WTC11 (cell line): ENCODE measurements at regions not wholly inside any gene's neighbourhood (a gene's known extent, or its start where the extent isn't known, plus 50 kb on each side); places are given as distances from the start of the nearest gene placed in this dataset.

Source experiments
- GTF2I ChIP-seq: fragments of 250-450 bp; sonication (Bioruptor Pico); conservative IDR thresholded peaks from 2 replicates; pipeline ENCODE4 v1.4.0; 2021; ENCODE audit warnings: mild to moderate bottlenecking
- NFYB ChIP-seq: sonication (generic); formaldehyde crosslinking; conservative IDR thresholded peaks from 2 replicates; pipeline ENCODE4 v1.8.0; 2022; ENCODE audit warnings: low read depth, missing genetic modification reagents
- TF ChIP-seq, protein P1 (sequence below): sonication (generic); formaldehyde crosslinking; IDR thresholded peaks from 2 replicates; pipeline ENCODE4 v1.8.1; 2023; ENCODE audit warnings: mild to moderate bottlenecking, missing genetic modification reagents
- TF ChIP-seq, protein P2 (sequence below): fragments of 200-600 bp; IDR thresholded peaks from 2 replicates; pipeline ENCODE4 v1.8.0; 2022; ENCODE audit warnings: antibody characterized with exemption
- TF ChIP-seq, protein P3 (sequence below): sonication (generic); formaldehyde crosslinking; IDR thresholded peaks from 2 replicates; pipeline ENCODE4 v1.8.1; 2023; ENCODE audit warnings: mild to moderate bottlenecking, moderate library complexity, missing genetic modification reagents

DNA sequence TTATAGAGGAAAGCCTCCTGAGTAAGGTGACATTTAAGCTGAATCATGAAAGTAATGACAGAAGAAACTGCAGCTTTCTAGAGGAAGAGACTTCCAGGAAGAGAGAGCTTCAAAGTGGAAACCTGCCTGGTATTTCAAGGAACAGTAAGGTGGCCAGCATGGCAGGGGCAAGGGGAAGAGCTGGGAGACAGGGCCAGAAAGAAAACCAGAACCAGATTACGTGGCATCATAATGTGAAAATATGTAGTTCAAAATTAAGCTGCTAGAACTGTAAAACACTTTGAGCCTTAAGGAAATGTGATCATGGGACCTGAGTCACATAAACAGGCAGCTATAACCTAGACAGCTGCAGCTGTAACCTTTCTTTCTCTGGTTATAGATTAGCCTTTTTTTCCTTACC, 238.0 kb upstream of the FOXK1 start:
- TF ChIP-seq, protein P1, sequence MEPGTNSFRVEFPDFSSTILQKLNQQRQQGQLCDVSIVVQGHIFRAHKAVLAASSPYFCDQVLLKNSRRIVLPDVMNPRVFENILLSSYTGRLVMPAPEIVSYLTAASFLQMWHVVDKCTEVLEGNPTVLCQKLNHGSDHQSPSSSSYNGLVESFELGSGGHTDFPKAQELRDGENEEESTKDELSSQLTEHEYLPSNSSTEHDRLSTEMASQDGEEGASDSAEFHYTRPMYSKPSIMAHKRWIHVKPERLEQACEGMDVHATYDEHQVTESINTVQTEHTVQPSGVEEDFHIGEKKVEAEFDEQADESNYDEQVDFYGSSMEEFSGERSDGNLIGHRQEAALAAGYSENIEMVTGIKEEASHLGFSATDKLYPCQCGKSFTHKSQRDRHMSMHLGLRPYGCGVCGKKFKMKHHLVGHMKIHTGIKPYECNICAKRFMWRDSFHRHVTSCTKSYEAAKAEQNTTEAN: no peak
- TF ChIP-seq, protein P2, sequence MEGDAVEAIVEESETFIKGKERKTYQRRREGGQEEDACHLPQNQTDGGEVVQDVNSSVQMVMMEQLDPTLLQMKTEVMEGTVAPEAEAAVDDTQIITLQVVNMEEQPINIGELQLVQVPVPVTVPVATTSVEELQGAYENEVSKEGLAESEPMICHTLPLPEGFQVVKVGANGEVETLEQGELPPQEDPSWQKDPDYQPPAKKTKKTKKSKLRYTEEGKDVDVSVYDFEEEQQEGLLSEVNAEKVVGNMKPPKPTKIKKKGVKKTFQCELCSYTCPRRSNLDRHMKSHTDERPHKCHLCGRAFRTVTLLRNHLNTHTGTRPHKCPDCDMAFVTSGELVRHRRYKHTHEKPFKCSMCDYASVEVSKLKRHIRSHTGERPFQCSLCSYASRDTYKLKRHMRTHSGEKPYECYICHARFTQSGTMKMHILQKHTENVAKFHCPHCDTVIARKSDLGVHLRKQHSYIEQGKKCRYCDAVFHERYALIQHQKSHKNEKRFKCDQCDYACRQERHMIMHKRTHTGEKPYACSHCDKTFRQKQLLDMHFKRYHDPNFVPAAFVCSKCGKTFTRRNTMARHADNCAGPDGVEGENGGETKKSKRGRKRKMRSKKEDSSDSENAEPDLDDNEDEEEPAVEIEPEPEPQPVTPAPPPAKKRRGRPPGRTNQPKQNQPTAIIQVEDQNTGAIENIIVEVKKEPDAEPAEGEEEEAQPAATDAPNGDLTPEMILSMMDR: no peak
- no peak for TF ChIP-seq NFYB (CRISPR knock-in tag)
- TF ChIP-seq GTF2I (CRISPR knock-in tag): no peak
- TF ChIP-seq, protein P3, sequence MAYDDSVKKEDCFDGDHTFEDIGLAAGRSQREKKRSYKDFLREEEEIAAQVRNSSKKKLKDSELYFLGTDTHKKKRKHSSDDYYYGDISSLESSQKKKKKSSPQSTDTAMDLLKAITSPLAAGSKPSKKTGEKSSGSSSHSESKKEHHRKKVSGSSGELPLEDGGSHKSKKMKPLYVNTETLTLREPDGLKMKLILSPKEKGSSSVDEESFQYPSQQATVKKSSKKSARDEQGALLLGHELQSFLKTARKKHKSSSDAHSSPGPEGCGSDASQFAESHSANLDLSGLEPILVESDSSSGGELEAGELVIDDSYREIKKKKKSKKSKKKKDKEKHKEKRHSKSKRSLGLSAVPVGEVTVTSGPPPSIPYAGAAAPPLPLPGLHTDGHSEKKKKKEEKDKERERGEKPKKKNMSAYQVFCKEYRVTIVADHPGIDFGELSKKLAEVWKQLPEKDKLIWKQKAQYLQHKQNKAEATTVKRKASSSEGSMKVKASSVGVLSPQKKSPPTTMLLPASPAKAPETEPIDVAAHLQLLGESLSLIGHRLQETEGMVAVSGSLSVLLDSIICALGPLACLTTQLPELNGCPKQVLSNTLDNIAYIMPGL (CRISPR knock-in tag): no peak
